ENCODE measurements at regions not wholly inside any gene's neighbourhood (a gene's known extent, or its start where the extent isn't known, plus 50 kb on each side); places are given as distances from the start of the nearest gene placed in this dataset.

DNA sequence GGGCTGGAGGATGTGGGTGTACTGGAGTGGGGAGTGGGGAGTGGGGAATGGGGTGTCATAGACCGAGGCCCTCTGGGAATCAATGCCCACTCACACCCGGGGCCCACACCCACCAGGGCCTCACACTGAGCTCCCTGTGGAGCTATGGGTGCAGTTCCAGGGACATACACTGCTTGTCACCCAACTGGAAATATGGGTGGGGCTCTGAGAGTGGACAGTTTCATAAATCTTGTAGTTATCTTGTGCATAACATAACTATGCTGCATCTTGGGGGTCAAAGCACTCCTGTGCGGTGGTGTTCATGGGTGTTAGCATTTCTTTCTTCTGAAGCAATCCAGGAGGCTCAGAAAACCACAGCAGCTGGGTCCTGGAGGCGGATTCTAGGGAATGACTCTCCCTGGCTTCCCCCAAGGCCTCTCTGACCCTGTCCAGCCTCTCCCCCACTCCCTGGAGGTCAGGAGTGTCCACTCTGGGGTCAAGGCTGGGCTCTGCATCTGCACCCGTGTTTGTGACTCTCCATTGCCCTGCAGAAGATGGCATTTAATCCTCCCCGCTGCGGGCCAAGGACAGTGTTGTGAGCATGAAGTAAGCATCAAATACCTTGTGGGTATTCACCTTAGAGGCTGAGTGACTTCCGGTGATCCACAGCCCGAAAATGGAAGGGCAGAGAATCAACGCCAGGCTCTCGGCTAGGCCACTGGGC lies 172.5 kb downstream of the CTTN start:
- DNase-seq (ENCODE audit: low spot score): no peak

DNA sequence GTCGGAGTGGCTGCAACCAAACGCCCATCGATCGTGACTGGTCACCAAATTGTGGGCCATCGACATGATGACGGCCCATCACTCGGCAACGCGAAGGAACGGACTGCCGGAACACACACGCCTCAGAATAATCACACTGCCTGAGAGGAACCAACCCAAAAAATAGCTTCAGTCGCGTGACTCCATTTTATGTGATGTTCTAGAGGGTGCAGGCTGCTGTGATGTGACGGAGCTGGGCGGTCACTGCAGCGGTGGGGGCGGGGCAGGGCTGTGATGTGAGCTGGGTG lies 174.6 kb downstream of the CTTN start:
- DNase-seq (ENCODE audit: low spot score): no peak

DNA sequence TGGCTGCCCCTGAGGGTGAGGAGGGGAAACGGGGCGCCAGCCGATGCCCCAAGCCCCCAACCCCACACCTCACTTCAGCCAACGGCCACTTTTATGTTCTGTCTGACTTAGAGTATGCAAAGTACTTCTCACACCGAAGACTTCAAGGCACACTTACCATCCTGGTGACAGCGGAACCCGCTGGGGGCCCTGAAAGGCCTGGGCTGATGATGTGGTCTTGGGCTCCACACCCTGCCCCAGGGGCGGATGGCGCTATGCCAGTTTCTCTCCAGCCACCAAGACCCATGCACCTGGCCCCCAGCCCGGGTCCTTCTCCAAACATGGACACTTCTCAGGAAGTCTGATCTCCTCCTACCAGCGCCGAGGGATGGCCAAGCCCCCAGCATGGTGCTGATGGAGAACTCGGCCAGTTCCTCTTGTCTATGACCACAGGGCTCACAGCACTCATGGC lies 175.4 kb downstream of the CTTN start:
- no peak for DNase-seq (ENCODE audit: low spot score)

DNA sequence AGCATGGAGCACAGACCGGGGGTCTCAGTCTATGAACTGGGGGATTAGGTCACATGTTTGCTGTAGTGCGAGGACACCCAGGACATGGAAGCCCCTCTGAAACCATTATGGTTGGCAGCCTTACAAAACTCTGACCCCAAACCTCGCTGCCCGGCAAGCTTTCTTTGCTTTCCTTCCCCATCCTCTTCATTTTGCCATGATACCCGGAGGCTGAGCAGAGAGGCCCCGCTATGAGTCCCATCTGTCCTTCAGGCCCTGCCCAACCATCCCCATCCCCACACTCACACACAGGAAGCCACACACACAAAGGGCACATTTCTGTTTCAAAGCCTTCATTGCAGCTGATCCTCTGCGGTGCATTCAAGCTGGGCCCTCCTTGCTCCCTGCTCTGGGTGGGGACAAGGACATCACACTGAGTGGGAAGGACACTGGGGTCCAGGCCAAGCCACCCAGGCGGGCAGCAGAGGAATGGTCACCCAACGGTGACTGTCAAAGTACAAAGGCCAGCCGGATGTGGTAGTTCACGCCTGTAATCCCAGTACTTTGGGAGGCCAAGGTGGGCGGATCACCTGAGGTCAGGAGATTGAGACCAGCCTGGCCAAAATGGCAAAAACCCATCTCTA lies 176.5 kb downstream of the CTTN start:
- no peak for DNase-seq (ENCODE audit: low spot score)

DNA sequence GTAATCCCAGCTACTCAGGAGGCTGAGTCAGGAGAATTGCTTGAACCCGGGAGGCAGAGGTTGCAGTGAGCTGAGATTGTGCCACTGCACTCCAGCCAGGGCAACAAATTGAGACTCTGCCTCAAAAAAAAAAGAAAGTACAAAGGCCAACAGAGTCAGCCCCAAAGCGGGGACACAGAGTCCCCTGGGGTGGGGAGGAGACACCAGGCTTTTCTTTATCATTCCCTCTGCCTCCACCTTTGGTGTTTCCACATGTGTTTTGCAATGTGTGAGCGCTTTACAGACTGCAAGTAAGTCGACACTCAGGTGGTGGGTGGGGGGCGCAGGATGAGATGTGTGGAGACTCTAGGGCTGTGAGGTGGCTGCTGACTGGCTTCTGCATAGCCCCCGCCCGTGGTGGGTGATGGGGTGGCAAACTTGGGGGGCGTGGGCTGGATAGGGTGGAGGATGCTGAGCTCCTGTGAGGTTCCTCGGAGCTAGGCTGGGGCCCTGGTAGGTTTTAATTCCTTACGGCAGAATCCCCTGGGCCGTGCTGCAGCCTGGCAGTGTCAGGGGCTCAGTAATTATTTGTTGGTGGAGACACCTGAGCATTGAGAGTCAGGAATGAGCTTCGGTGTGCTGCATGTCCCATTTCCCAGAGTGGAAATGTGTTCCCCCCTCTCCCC lies 177.2 kb downstream of the CTTN start:
- DNase-seq (ENCODE audit: low spot score): no peak

DNA sequence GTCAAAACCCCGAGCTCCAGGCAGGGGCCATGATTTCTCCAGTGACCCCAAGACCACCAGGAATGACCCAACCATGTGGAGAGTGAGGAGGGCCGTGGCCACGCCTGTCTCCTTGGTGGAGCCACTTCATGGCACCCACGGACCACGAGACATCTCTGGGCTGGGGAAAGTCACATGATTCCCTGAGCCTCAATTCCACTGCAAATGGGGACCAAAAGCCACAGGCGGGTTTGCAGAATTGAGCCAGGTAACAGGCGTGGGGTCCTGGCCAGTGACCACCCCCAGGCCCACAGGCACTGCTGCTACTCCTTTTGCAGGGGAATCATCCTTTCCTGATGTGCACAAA lies 178.9 kb downstream of the CTTN start:
- no peak for DNase-seq (ENCODE audit: low spot score)

DNA sequence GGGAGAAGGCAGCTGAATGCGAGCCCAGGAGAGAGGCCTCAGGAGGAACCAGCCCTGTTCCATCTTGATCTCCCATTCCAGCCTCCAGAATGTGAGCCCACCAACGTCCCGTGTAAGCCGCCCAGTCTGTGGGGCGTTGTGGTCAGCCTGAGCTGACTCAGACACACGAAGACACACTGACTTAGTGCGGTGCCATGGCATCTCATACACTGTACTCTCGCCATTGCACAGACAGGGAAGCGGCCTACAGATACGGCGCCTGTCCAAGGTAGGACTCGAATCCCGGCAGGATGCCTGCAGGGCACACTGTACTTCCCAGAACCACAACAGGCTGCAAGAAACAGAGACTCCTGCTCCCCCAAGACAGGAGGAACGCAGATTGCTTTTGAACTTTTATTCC lies 179.6 kb downstream of the CTTN start:
- no peak for DNase-seq (ENCODE audit: low spot score)

DNA sequence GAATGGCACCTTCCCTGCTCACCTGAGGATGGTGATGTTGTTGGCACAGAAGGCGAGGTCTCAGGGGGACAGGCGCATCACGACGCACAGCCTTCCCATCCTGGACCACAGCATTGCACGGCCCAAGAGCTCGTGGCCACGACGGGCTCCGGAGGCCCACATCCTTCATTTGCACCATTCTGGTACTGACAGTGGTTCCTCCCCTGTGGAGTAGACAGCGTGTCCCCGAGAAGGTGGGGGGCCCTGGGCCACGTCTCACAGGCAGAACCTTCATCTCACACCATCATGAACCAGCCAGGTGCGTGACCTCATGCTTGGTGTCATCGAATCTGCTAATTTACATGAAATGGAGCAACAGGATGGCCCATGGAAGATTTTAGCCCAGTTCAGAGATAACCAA lies 180.0 kb downstream of the CTTN start:
- DNase-seq (ENCODE audit: low spot score): no peak

DNA sequence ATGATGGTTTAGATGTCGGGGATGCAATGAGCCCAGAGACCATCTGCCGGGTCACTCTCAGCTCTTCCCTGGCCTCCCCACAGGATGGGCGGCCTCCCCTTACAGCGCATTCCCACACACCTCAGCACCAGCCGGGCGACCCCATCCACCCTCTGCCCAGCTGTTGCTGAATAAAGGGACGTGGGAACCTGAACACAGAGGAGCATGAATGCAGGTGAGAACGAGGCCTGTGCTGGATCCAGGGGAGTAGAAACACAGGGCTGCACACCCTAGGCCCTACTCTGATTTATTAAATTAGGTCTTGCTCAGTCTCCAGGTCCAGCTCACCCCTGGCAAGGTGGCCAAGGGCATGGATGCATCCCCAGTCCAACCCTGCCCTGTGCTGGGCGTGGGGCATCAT lies 180.5 kb downstream of the CTTN start:
- no peak for DNase-seq (ENCODE audit: low spot score)

DNA sequence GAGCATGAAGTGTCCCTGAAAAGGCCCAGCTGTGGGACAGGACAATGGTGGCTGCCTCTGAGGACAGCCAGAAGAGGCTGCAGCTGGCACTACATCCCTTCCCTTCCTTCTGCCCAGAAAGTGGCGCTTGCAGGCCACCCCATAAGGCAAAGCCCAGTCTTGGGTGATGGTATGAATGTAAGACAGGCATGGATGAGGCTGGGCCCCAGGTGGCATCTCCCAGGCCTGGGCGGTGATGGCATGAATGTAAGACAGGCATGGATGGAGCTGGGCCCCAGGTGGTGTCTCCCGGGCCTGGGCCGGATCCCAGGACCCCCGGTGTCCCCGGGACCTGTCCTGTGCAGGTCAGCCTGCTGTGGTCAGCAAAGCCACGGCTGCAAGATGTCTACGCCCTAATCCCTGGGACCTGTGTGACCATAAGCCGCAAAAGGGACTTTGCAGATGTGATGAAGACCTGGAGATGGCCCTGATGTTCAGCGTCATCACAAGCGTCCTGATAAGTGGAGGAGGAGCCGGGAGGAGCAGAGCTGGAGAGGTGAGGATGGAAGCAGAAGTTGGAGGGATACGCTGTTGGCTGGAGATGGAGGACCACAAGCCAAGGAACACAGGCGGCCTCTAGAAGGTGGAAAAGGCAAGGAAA lies 181.1 kb downstream of the CTTN start:
- DNase-seq (ENCODE audit: low spot score): no peak

DNA sequence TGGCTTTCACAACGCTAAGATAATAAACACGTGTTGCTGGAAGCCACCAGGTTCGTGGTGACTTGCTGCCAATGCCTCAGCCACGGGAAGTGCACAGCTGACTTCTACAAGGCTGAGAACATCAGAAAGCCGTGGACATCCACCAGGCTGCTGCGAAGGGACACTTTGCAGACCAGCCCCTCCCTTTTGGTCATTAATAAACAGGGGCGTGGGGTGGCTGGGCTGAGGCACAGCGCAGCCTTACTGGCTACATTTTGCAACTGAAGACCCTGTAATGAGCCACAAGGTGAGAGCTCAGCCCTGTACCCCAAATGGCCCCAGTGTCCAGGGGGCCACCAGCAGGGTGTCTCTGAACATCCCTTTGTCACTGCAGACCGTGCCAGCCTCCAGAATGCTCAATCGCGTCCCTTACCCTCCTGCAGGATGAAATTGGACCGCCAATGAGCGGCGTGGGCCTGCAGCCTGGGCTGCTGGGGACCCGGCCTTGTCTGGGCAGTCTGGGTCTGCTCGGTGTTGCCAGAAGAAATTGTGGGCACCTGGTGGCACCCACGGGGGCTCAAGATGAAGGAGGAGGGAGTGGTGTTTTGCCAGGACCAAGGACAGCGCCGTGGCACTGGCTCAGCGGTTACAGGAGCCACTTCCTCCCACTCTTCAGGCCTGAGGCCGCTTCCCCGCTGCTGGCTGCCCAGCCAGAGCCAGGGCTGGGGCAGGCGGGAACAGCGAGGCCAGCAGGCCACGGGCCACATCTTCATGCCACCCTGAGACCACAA lies 181.9 kb downstream of the CTTN start:
- peak; percentile 15 for DNase-seq (ENCODE audit: low spot score)

DNA sequence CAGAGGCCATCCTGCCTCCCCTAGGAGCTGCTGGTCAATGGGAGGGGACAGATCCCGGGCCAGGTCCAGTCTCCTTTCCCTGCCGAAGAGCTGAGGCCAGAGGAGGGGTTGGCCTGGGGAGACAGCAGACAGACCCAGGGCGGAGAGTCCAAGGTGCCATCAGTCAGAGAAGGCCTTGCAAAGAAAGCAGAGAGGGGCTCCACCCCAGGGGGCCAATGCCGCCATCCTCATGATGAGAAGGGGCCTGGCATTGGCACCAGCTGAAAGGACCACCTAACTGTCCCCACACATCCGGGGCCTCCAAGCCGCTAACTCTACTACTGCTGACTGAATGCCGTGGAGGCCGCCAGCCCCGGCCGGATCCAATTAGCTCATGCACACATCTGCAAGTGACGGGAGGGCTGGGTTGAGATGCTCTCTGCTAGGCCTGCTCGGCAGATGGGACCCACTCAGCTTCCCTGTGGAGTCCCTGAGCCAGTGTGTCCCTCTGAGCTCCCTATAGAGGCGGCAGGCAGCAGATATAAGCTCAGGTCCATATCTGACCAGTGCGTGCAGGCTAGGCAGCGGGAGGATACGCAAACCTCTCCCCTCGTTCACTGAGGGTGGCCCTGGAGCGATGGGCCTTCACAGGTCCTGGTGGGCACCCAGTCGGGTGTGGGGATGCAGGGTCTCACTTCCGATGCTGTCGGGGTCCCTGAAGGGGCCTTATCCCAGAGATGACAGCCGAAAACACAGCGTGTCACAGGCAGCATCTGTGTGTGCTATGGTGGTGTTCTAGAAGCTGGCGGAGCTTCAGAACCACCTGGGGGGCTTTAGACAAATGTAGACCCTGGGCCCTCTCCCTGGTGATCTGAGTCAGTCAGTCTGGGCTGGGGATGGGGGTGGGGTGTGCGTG lies 183.9 kb downstream of the CTTN start:
- no peak for DNase-seq (ENCODE audit: low spot score)

DNA sequence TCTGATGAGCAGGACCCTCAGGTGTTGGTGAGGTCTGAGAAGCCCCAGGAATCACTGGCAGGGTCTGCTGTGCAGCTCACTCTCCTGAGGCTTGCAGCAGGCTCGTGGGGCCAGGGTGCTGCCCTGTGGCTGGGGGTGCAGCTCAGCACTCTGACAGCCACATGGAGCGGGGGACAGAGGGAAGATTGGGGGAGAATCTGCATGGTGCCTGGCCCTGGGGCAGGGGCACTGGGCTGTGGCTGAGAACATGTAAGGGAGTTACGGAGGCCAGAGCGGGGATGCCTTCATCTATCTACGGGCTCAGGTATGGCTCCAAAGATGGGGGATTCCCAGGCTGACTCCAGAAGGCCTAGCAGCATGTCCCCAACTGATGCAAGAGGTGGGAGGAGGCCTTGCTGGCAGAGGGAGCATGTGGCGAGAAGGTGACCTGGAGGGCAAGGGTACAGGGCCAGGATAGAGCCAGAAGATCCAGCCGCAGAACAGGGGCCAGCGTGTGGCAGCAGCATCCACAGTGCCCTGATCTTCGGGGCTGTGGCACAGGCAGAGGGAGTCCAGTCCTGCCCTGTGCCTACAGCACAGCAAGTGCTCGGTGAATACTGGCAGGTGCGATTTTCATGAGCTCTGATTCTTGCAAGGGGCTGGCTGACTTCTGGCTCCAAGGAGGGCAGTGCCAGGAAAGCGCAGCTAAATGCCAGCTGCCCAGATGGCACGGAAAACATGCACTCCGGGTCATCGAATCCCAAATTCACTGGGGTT lies 184.7 kb downstream of the CTTN start:
- DNase-seq (ENCODE audit: low spot score): no peak

DNA sequence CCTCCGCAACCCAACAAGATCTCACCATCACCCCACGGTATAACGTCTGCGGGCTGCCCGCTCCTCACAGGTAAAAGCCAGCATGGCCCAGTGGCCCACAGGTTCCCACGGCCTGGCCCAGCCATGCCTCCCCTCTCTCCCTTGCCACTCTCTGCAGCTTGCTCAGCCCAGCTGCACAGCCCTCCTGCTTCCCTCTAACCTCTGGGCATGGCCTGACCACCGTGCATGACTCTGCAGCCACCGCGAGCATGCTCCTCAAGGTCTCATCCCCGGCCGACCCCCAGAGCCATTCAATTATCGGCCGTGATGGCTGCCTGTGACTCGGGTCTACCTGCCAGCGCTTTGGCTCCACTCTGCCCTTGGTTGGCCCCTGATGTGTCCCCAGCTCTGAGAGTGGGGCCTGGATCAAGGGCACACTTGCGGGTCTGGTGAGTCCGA lies 185.5 kb downstream of the CTTN start:
- no peak for DNase-seq (ENCODE audit: low spot score)

DNA sequence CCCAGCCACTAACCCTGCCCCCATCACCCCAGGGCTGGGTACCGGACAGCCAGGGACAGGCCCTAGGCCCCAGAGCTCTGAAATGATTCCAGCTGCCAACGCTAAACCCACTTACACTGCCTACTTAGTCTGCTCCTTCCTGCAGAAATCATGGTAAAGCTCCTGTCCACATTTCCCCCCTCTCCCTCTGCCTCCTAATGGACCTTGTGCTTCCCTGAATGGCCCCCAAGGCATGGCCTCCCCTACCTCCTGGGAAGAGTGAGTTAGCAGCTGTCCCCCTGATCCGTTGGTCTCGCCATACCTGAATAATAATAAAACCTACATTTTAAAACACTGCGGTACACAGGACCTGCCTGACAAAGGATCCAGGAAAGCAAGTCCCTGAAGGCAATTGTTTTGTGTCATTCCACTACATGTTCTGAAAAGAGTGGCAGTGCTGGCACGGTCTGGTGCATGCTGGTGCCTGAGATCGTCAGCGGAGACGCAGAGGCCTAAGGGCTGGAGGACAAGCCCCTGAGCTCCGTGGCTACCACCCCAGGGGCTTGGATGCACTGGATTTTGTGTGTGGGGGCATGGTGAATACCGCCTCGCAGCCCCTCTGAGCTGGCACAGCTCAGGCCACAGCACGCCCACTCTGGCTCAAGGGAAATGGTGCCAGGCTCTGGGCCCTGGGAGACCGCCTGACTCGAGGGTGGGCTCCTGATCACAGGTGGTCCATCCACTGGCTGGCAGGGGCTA lies 186.3 kb downstream of the CTTN start:
- no peak for DNase-seq (ENCODE audit: low spot score)

DNA sequence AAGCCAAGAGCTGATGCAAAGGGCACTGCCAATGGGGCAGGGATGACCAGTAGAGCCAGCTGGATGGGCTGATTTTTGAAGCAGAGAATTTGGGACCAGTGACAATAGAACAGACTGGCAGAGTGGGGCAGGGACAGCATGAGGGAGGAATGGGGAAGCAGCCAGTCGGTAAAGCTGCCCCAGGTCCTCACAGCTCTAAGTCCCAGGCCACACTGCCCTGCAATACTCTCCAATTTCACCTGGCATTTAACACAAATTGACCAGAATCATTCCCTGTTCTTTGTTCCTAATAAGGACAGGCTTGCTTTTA lies 186.9 kb downstream of the CTTN start:
- DNase-seq (ENCODE audit: low spot score): no peak

DNA sequence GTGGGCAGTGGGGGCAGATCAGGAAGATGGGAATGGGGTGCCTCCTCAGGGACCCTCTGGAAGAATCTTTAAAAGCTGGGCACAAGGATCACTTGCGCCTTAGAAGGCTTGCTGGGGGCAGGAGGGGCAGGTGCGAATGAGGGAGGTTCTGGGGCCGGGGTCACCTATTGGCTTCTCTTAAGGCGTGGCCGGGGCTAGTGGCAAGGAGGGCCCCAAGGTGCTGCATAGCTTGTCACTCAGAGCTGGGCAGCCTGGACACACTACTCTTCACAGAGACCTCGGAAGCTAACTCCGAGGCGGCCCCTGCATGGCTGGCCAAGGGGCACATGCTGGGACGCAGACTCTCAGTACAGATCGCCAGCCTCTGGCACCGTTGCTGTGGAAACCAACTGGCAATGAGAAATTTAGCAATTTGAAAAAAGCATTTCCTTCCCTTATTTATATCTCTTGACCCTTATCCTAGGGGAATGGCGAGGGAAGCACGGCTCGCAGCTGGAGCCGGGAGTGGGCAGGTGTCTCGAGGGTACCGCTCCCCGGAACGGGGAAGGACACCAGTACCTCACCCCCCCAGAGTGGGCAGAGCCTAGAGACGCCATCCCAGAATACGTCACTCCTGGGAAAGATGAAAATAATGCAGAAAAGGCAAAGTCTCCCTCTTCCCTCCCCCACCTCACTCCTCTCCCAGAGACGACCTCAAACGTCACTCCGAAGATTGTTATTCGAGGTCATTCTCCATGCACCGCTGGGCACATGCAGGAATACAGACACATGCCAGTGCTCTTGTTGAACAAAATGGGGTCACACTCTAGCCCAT lies 188.1 kb downstream of the CTTN start:
- DNase-seq (ENCODE audit: low spot score): no peak

DNA sequence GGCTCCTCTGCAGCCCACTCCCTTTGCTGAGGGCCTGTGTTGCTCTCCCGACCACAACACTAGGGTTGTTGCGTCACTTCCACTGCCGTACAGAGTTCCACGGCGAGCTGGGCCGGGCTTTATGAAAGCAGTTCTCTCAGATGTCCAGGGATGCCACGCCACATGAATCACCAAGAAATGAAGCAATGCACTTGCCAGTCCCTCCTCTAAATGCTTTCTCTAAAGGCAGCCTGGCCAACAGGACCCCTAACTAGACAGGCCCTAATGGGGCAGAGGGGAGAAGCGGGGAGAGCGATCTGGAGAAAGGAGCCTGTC lies 188.7 kb downstream of the CTTN start:
- DNase-seq (ENCODE audit: low spot score): no peak

DNA sequence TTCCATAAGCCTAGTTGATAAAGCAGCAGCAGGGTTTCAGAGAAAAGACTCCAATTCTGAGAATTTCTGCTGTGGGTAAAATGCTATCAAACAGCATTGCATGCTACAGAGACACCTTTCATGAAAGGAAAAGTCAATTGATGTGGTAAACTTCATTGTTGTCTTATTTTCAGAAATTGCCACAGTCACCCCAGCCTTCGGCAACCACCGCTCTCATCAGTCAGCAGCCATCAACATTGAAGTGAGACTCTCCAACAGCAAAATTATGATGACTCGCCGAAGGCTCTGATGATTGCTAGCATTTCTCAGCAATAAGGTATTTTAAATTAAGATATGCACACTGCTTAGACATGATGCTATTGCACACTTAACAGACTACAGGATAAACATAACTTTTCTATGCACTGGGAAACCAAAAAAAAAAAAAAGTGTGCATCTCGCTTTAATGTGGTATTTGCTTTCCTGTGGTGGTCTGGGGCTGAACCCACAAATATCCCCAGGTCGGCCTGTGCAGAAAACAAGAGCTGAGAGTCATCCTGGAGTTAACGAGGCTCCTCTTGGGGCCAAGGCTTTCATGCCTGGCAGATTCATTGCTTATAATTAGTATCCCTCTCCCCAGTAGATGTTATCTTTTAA lies 192.1 kb downstream of the CTTN start:
- DNase-seq (ENCODE audit: low spot score): no peak
